ENCODE measurements at regions not wholly inside any gene's neighbourhood (a gene's known extent, or its start where the extent isn't known, plus 50 kb on each side); places are given as distances from the start of the nearest gene placed in this dataset.
A peak's percentile ranks its signal among the peaks of the same experiment; 100 is the strongest.
"Not testable (repeated sequence)": the region's sequence is repeated elsewhere in the genome, so short reads cannot be mapped to it uniquely, and the experiment has no call there.

GRCh38 chr13:110819203-110820014 lies 95.5 kb downstream of the ANKRD10 start:
- TF ChIP-seq CTCF (conservative IDR thresholded peaks at IDR 0.05; ENCODE audit: low read depth, low read length), result peak; percentile 98
- peak; percentile 16 for DNase-seq (ENCODE audit: low read depth)
- H3K4me3 ChIP-seq (ENCODE audit: low read length), result no peak overlapping the region

- no peak for TF ChIP-seq CTCF (conservative IDR thresholded peaks at IDR 0.05; ENCODE audit: low read depth, low read length)
- DNase-seq (ENCODE audit: low read depth), result no peak
- H3K4me3 ChIP-seq (ENCODE audit: low read length), result no peak overlapping the region
Measured at GRCh38 chr13:110820322-110820721, 94.5 kb downstream of the ANKRD10 start.

- H3K4me3 ChIP-seq (ENCODE audit: low read length); DNase-seq (ENCODE audit: low read depth): not testable (repeated sequence)
Measured at GRCh38 chr13:110821837-110822668, 92.8 kb downstream of the ANKRD10 start.

GRCh38 chr13:110822669-110822945 lies 92.3 kb downstream of the ANKRD10 start:
- no peak overlapping the region for H3K4me3 ChIP-seq (ENCODE audit: low read length)
- no peak for DNase-seq (ENCODE audit: low read depth)
- no peak for TF ChIP-seq CTCF (conservative IDR thresholded peaks at IDR 0.05; ENCODE audit: low read depth, low read length)

DNA sequence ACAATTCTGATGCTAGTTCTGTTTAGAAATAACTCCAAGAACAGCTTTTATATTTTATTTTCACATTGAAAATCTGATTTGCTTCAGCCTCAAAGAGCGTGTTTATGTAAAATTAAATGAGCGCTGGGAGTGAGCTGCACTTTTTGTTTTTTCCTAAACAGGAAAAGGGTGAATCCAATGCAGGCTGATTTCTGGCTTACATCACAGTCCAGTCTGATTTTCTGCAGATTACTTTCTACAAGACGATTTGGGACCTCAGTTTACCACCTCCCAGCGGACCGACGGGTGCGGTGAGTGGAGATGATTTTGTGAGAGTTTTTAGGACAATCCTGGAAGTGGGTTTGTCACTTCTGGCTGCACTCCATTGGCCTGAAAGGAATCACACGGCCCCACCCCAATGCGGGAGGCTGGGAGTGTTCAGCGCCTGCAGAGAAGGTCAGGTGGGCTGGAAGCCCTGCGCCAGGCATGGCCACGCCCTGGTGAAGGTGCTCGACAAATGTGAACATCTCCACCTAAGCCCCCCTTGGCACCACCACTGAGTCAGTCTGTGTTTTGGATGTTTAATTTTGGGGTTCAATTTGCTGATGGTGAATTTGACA lies 90.1 kb downstream of the ANKRD10 start:
- H3K4me3 ChIP-seq (ENCODE audit: low read length), result no peak overlapping the region
- DNase-seq (ENCODE audit: low read depth), result no peak
- no peak for TF ChIP-seq CTCF (conservative IDR thresholded peaks at IDR 0.05; ENCODE audit: low read depth, low read length)

- TF ChIP-seq CTCF (conservative IDR thresholded peaks at IDR 0.05; ENCODE audit: low read depth, low read length), result no peak
- DNase-seq (ENCODE audit: low read depth), result no peak
- no peak overlapping the region for H3K4me3 ChIP-seq (ENCODE audit: low read length)
Measured at GRCh38 chr13:110825516-110825915, 89.4 kb downstream of the ANKRD10 start.

DNA sequence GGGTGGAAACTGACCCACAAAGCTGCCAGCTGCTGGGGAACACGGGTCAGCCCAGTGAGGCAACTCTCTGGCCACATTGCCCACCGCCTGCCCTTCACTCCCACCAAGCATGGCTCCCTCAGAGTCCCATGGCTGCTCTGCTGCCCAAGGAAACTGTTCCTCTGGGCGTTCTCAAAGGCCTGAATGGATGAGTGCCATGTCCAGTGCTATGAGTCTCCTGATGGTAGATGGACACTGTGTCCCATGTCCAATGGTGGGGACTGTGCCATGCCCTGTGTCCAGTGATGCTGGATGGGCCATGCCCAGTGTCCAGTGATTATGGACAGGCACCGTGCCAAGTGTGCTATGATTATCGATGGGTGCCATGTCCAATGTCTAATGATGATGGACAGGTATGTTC lies 88.8 kb downstream of the ANKRD10 start:
- no peak overlapping the region for H3K4me3 ChIP-seq (ENCODE audit: low read length)
- no peak for TF ChIP-seq CTCF (conservative IDR thresholded peaks at IDR 0.05; ENCODE audit: low read depth, low read length)
- DNase-seq (ENCODE audit: low read depth), result no peak
